ENCODE measurements at regions not wholly inside any gene's neighbourhood (a gene's known extent, or its start where the extent isn't known, plus 50 kb on each side); places are given as distances from the start of the nearest gene placed in this dataset.

DNA sequence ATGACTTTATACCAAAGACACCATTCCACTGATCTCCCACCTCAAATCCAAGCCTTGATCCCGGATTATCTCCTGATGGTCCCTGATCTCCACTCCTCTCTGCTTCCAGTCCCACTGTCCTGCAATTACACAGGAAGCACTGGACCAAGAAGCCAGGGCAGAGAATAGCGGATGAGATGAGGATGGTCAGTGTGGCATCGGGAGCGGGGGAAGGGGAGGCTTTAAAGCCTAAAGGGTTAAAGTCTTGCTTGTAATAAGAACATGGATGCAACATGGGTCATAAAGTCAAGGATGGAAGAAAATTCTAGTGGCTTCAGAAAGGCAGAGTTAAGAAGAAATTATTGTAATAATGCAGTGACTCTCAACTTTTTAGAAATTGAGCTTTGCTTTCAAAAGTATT lies 364.0 kb upstream of the DUSP10 start:
- TF ChIP-seq, protein P1, sequence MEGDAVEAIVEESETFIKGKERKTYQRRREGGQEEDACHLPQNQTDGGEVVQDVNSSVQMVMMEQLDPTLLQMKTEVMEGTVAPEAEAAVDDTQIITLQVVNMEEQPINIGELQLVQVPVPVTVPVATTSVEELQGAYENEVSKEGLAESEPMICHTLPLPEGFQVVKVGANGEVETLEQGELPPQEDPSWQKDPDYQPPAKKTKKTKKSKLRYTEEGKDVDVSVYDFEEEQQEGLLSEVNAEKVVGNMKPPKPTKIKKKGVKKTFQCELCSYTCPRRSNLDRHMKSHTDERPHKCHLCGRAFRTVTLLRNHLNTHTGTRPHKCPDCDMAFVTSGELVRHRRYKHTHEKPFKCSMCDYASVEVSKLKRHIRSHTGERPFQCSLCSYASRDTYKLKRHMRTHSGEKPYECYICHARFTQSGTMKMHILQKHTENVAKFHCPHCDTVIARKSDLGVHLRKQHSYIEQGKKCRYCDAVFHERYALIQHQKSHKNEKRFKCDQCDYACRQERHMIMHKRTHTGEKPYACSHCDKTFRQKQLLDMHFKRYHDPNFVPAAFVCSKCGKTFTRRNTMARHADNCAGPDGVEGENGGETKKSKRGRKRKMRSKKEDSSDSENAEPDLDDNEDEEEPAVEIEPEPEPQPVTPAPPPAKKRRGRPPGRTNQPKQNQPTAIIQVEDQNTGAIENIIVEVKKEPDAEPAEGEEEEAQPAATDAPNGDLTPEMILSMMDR (IDR thresholded peaks at IDR 0.05), result no peak
- TF ChIP-seq POLR2AphosphoS5 (IDR thresholded peaks at IDR 0.05) (no peak), POLR2A (IDR thresholded peaks at IDR 0.05) (no peak), EP300 (IDR thresholded peaks at IDR 0.05; ENCODE audit: low read depth) (no peak)
